Lower lobe of right lung (tissue), 2 donors: ENCODE measurements at regions not wholly inside any gene's neighbourhood (a gene's known extent, or its start where the extent isn't known, plus 50 kb on each side); places are given as distances from the start of the nearest gene placed in this dataset.
"Not testable (repeated sequence)": the region's sequence is repeated elsewhere in the genome, so short reads cannot be mapped to it uniquely, and the experiment has no call there.

Experiments
- ATAC-seq, 2 donors: fragments of 200-7000 bp; cut with Tn5 transposase; one replicate each; pipeline ENCODE4 v1.9.1; 2020 to 2022; ENCODE audit warnings: mild to moderate bottlenecking in 2 of 2, moderate library complexity in 2 of 2
- DNase-seq: peaks from one replicate; pipeline ENCODE4 v3.0.0-alpha.2; 2020
- H3K27ac ChIP-seq: fragments of 200-600 bp; one replicate; pipeline ENCODE4 v1.8.0; 2022
- H3K27me3 ChIP-seq: fragments of 200-600 bp; one replicate; pipeline ENCODE4 v1.8.0; 2022; ENCODE audit warnings: low read depth
- H3K36me3 ChIP-seq: fragments of 200-600 bp; one replicate; pipeline ENCODE4 v1.8.0; 2022; ENCODE audit warnings: mild to moderate bottlenecking
- H3K4me1 ChIP-seq: fragments of 200-600 bp; one replicate; pipeline ENCODE4 v1.8.0; 2022
- H3K4me3 ChIP-seq: fragments of 200-600 bp; one replicate; pipeline ENCODE4 v1.8.0; 2022; ENCODE audit warnings: mild to moderate bottlenecking
- H3K9me3 ChIP-seq: fragments of 200-600 bp; one replicate; pipeline ENCODE4 v1.8.0; 2022
- intact Hi-C: fragments of 100-400 bp; cut with DNase I; formaldehyde crosslinking; loops from one replicate; pipeline ENCODE4 v1.11.0; 2022
- TF ChIP-seq, protein P1 (sequence below): fragments of 200-600 bp; IDR thresholded peaks from one replicate; pipeline ENCODE4 v1.8.0; 2022; ENCODE audit warnings: antibody characterized with exemption, mild to moderate bottlenecking
- donor health status: DM: no; HTN: yes; CAD: no; lungs with severe emphysema.

DNA sequence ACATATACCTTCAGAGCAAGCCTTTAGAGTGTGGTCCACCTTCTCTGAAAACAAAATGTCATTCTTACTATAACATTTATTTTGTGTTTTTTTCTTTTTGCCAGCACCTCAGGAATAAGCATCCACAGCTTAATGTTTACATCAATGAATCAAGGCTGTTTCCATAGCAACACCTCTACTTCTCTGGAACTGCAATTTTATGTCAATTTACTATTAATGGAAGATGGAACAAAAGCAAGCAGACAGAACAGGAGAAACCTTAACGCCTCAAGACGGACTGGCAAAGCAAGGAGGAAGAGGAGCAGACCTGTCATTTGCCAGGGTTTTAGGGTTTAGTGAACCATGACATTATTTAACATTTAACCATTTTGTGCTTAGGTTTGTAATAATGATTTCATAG is 63.1 kb downstream of the PRR15 start:
- TF ChIP-seq, protein P1, sequence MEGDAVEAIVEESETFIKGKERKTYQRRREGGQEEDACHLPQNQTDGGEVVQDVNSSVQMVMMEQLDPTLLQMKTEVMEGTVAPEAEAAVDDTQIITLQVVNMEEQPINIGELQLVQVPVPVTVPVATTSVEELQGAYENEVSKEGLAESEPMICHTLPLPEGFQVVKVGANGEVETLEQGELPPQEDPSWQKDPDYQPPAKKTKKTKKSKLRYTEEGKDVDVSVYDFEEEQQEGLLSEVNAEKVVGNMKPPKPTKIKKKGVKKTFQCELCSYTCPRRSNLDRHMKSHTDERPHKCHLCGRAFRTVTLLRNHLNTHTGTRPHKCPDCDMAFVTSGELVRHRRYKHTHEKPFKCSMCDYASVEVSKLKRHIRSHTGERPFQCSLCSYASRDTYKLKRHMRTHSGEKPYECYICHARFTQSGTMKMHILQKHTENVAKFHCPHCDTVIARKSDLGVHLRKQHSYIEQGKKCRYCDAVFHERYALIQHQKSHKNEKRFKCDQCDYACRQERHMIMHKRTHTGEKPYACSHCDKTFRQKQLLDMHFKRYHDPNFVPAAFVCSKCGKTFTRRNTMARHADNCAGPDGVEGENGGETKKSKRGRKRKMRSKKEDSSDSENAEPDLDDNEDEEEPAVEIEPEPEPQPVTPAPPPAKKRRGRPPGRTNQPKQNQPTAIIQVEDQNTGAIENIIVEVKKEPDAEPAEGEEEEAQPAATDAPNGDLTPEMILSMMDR = no peak
- ATAC-seq (no peak), DNase-seq (no peak)
- peaks cover 21% of the 10 kb centered on the region for H3K27me3 ChIP-seq
- H3K4me3 ChIP-seq = no peak overlapping the region
- no peak overlapping the region for H3K27ac ChIP-seq
- H3K4me1 ChIP-seq = no peaks in the 10 kb centered on the region
- intact Hi-C loops = no loop called here
- H3K36me3 ChIP-seq = no peaks in the 10 kb centered on the region
- no peaks in the 10 kb centered on the region for H3K9me3 ChIP-seq

- Histone ChIP-seq H3K9me3 (no peaks in the 10 kb centered on the region), H3K27ac (no peak overlapping the region), H3K4me1 (no peaks in the 10 kb centered on the region), H3K27me3 (peaks cover 21% of the 10 kb centered on the region), H3K36me3 (no peaks in the 10 kb centered on the region), H3K4me3 (no peak overlapping the region)
- intact Hi-C loops = no loop called here
- TF ChIP-seq, protein P1 = no peak
- ATAC-seq = no peak
- DNase-seq = no peak
These were observed 64.0 kb downstream of the PRR15 start for GRCh38 chr7:29627631-29628030.

DNA sequence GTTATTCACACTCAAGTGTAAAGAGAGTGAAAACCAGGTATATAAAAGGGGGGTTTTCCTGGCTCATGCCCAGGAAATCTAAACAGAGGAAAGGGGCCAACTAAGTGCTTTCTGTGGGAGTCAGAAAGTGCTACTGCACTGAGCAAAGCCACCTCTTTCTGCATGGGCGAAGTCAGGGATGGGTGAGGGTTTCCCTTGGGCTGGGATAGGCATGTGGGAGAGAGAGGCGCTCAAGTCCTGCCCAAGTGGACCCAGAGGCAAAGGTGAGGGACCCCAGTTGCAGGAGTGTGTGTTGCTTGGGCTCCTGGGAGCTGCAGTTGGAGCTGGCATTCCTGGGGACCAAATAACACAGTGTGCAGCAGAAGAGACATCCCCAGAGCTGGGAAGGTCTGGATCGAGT is 65.9 kb downstream of the PRR15 start:
- no peaks in the 10 kb centered on the region for H3K4me1 ChIP-seq
- no peaks in the 10 kb centered on the region for H3K9me3 ChIP-seq
- ATAC-seq = no peak
- no peaks in the 10 kb centered on the region for H3K36me3 ChIP-seq
- intact Hi-C loops = no loop called here
- H3K27ac ChIP-seq = no peak overlapping the region
- no peak overlapping the region for H3K4me3 ChIP-seq
- no peak for DNase-seq
- H3K27me3 ChIP-seq = peaks cover 15% of the 10 kb centered on the region
- TF ChIP-seq, protein P1 = no peak

DNA sequence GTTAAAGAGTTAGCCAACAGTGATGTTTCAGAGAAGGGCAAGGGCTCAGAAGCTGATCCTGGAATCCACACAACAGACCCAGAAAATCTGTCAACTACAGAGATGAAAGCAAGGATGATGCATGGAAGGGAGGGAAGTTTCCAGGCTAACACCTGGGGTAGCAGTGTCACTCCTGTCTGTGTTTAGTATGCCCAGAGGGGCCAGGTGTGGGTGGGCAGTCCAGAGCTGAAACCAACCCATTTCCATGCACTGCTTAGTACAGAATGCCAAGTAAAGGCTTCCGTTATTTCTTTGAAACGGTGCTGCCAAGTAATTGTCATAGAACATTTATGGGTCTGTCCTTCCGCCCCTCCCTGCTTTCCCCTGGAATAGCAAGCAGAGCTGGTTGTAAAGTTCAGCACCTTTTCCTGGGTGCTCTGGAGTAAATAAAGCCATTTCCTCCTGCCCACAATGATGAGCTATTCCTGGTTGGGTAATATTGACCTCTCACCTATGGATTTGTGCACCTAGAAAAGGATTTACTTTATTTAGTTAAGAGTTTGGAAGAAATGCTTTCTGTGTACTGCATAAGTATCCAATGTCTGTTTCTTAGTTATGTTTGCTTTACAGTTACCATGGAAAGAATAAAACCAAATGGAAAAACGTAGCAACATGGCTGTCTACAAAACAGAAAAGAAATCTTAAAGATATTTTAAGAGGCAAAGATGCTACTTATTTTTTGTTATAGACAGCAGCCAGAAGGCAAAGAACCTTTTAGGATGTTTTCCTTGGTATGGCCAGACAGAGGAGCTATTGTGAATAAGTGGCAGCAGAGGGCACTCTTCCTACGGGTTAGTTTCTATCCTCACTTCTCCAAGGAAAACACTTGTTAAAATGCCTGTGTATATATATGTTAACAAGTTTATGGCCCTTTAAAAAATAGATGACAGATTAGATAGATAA is 71.7 kb downstream of the PRR15 start:
- ATAC-seq = peak; percentile 47 to 62
- TF ChIP-seq, protein P1 = peak; percentile 59
- H3K4me1 ChIP-seq, H3K36me3 ChIP-seq, intact Hi-C loops, H3K9me3 ChIP-seq, H3K27me3 ChIP-seq, H3K27ac ChIP-seq, H3K4me3 ChIP-seq, DNase-seq: not testable (repeated sequence)

GRCh38 chr7:29636009-29636351 is 72.3 kb downstream of the PRR15 start:
- Histone ChIP-seq H3K27me3 (no peaks in the 10 kb centered on the region), H3K4me1 (no peaks in the 10 kb centered on the region), H3K4me3 (no peak overlapping the region), H3K27ac (no peak overlapping the region), H3K36me3 (no peaks in the 10 kb centered on the region), H3K9me3 (no peaks in the 10 kb centered on the region)
- TF ChIP-seq, protein P1 = peak; percentile 2
- ATAC-seq = no peak
- no peak for DNase-seq
- intact Hi-C loops = no loop called here
